SK-N-SH (cell line): ENCODE measurements at regions not wholly inside any gene's neighbourhood (a gene's known extent, or its start where the extent isn't known, plus 50 kb on each side); places are given as distances from the start of the nearest gene placed in this dataset.

Experiments
- CTCF ChIA-PET: fragments of 300-600, 350-600 bp; formaldehyde crosslinking; extraction: SDS; loops from one replicate; lab custom pipeline; 2021; lab: Yijun Ruan, JAX
- POLR2A ChIA-PET: fragments of 350-600 bp; sonication (Branson Sonifier 250); formaldehyde crosslinking; extraction: SDS; loops from one replicate; lab custom pipeline; 2020; ENCODE audit warnings: antibody characterized with exemption, inconsistent platforms; lab: Yijun Ruan, JAX
- DNase-seq: peaks from one replicate; pipeline ENCODE4 v3.0.0; 2012
- H2AFZ ChIP-seq: fragments of 200-600 bp; sonication (generic); 2 replicates; pipeline ENCODE4 v1.8.1; 2016; ENCODE audit warnings: antibody characterized with exemption, mild to moderate bottlenecking, low read depth
- H3F3A ChIP-seq: fragments of 200-600 bp; sonication (generic); replicated peaks from 2 replicates; pipeline ENCODE3; 2016; ENCODE audit warnings: antibody characterized with exemption, mild to moderate bottlenecking; ENCODE audit not compliant: insufficient read depth
- H3K27ac ChIP-seq, 2 experiments: fragments of 200-500 bp in 1 of 2; fragments of 200-600 bp in 1 of 2; sonication (Bioruptor generic) in 1 of 2; sonication (generic), shearing (Covaris generic) in 1 of 2; 2 replicates each; pipeline versions ENCODE4 v1.5.1 to v1.6.1; 2014 to 2016; ENCODE audit warnings: low read depth in 2 of 2, inconsistent platforms in 1 of 2, low read length in 1 of 2, mild to moderate bottlenecking in 1 of 2, mixed read lengths in 1 of 2
- H3K27me3 ChIP-seq: fragments of 200-600 bp; sonication (generic), shearing (Covaris generic); 2 replicates; pipeline ENCODE4 v1.6.1; 2016; ENCODE audit warnings: mixed run types; ENCODE audit not compliant: insufficient read depth
- H3K36me3 ChIP-seq, 2 experiments: fragments of 200-500 bp in 1 of 2; fragments of 200-600 bp in 1 of 2; sonication (Bioruptor generic) in 1 of 2; sonication (generic) in 1 of 2; replicated peaks in 1 of 2; 2 replicates each; pipeline versions ENCODE3 to v1.5.1; 2014 to 2016; ENCODE audit warnings: low read length in 1 of 2, mild to moderate bottlenecking in 1 of 2; ENCODE audit not compliant: insufficient read depth in 2 of 2, control insufficient read depth in 1 of 2
- H3K4me1 ChIP-seq, 2 experiments: fragments of 200-500 bp in 1 of 2; fragments of 200-600 bp in 1 of 2; sonication (Bioruptor generic) in 1 of 2; sonication (generic), shearing (Covaris generic) in 1 of 2; 2 replicates each; pipeline versions ENCODE4 v1.5.1 to v1.6.1; 2014 to 2016; ENCODE audit warnings: low read depth in 1 of 2, low read length in 1 of 2, mixed run types in 1 of 2; ENCODE audit not compliant: insufficient read depth in 2 of 2, control insufficient read depth in 1 of 2
- H3K4me2 ChIP-seq: fragments of 200-600 bp; sonication (generic), shearing (Covaris generic); 2 replicates; pipeline ENCODE4 v1.6.1; 2017; ENCODE audit warnings: mixed run types
- H3K4me3 ChIP-seq, 2 experiments: fragments of 200-500 bp in 1 of 2; fragments of 200-600 bp in 1 of 2; sonication (Bioruptor generic) in 1 of 2; sonication (generic), shearing (Covaris generic) in 1 of 2; 2 replicates each; pipeline versions ENCODE4 v1.5.1 to v1.8.1; 2014 to 2016; ENCODE audit warnings: low read depth in 2 of 2, inconsistent platforms in 1 of 2, low read length in 1 of 2, mild to moderate bottlenecking in 1 of 2, mixed read lengths in 1 of 2, moderate library complexity in 1 of 2
- H3K79me2 ChIP-seq: fragments of 200-600 bp; sonication (generic); 2 replicates; pipeline ENCODE4 v1.8.1; 2017; ENCODE audit warnings: mild to moderate bottlenecking; ENCODE audit not compliant: insufficient read depth
- H3K9ac ChIP-seq: fragments of 200-600 bp; sonication (generic); 2 replicates; pipeline ENCODE4 v1.6.1; 2017; ENCODE audit warnings: mixed run types
- H3K9me2 ChIP-seq: fragments of 200-600 bp; sonication (generic); 2 replicates; pipeline ENCODE4 v1.6.1; 2017; ENCODE audit warnings: mixed run types
- H3K9me3 ChIP-seq: fragments of 200-600 bp; sonication (generic); 2 replicates; pipeline ENCODE4 v1.6.1; 2017; ENCODE audit warnings: mixed run types, mild to moderate bottlenecking, moderate library complexity
- H4K20me1 ChIP-seq: fragments of 200-600 bp; sonication (generic); 2 replicates; pipeline ENCODE4 v1.6.1; 2017; ENCODE audit warnings: mild to moderate bottlenecking, mixed run types; ENCODE audit not compliant: insufficient read depth
- EP300 ChIP-seq, 2 experiments: IDR thresholded peaks; 2 replicates each; pipeline versions ENCODE4 v1.4.0 to v1.6.1; 2012; ENCODE audit warnings: borderline replicate concordance in 1 of 2, low read depth in 1 of 2, low read length in 1 of 2
- EZH2phosphoT487 ChIP-seq: fragments of 200-600 bp; sonication (generic); IDR thresholded peaks from 2 replicates; pipeline ENCODE4 v1.6.1; 2017; ENCODE audit warnings: low read depth, mixed run types, mild to moderate bottlenecking, antibody characterized with exemption, moderate library complexity, borderline replicate concordance
- FOXM1 ChIP-seq: IDR thresholded peaks from 2 replicates; pipeline ENCODE4 v1.4.0; 2012; ENCODE audit warnings: low read depth, mild to moderate bottlenecking
- JUND ChIP-seq: IDR thresholded peaks from 2 replicates; pipeline ENCODE4 v1.4.0; 2012
- MEF2A ChIP-seq: IDR thresholded peaks from 2 replicates; pipeline ENCODE4 v1.4.0; 2012; ENCODE audit warnings: low read depth, borderline replicate concordance
- MXI1 ChIP-seq: IDR thresholded peaks from 2 replicates; pipeline ENCODE4 v1.6.1; 2012; ENCODE audit warnings: mild to moderate bottlenecking, low read depth, low read length, improper control_type of control experiment
- NFIC ChIP-seq: IDR thresholded peaks from 2 replicates; pipeline ENCODE4 v1.4.0; 2012; ENCODE audit warnings: borderline replicate concordance
- NRF1 ChIP-seq: IDR thresholded peaks from 2 replicates; pipeline ENCODE4 v1.6.1; 2012; ENCODE audit warnings: low read depth, mild to moderate bottlenecking, low read length
- RAD21 ChIP-seq: IDR thresholded peaks from 2 replicates; pipeline ENCODE4 v1.6.1; 2012; ENCODE audit warnings: mild to moderate bottlenecking, low read length
- RFX5 ChIP-seq: IDR thresholded peaks from 2 replicates; pipeline ENCODE4 v1.6.1; 2012; ENCODE audit warnings: mild to moderate bottlenecking, improper control_type of control experiment, low read length
- RXRA ChIP-seq: IDR thresholded peaks from 2 replicates; pipeline ENCODE4 v1.4.0; 2012; ENCODE audit warnings: low read depth, mild to moderate bottlenecking, borderline replicate concordance
- YY1 ChIP-seq: IDR thresholded peaks from 2 replicates; pipeline ENCODE4 v1.4.0; 2012; ENCODE audit warnings: low read depth, mild to moderate bottlenecking
- WGBS: methylation state at CpG from one replicate; pipeline ENCODE4 v1.1.6; 2017; ENCODE audit warnings: low lambda C conversion rate; 5-methylcytosine and 5-hydroxymethylcytosine counted together
- TF ChIP-seq, protein P1 (sequence below): IDR thresholded peaks from 2 replicates; pipeline ENCODE4 v1.4.0; 2012; ENCODE audit warnings: low read depth
- TF ChIP-seq, protein P2 (sequence below): IDR thresholded peaks from 2 replicates; pipeline ENCODE4 v1.4.0; 2012; ENCODE audit warnings: low read depth, borderline replicate concordance
- TF ChIP-seq, protein P3 (sequence below): IDR thresholded peaks from 2 replicates; pipeline ENCODE4 v1.6.1; 2012; ENCODE audit warnings: mild to moderate bottlenecking, low read depth, low read length, moderate library complexity
- TF ChIP-seq, protein P4 (sequence below): fragments of 150-350 bp; IDR thresholded peaks from 2 replicates; pipeline ENCODE4 v1.6.1; 2017; ENCODE audit warnings: antibody characterized with exemption, low read length, low read depth, borderline replicate concordance
- TF ChIP-seq, protein P5 (sequence below): IDR thresholded peaks from 2 replicates; pipeline ENCODE4 v1.4.0; 2012; ENCODE audit warnings: low read depth, borderline replicate concordance
- TF ChIP-seq, protein P6 (sequence below): fragments of 200-600 bp; sonication (generic); IDR thresholded peaks from 2 replicates; pipeline ENCODE4 v1.6.1; 2017; ENCODE audit warnings: antibody characterized with exemption, mild to moderate bottlenecking, moderate library complexity

DNA sequence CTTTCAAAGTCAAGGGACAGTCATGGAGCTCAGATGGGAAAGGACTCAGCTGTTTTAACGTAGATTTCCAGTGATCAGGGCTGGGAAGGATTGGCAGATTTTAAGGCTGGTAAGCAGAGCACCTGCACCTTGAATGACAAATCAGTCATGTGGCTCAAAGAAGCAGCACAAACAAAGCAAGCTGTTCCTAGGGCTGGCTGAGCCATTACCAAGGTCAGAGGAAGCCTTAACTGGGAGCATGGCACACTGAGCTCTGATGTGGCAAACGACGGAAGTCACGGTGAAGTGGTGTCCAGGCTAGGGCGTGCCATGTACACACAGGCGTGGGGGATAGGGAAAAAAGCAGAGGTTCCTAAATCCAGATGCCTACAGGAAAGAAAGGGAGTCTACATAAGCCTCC lies 84.6 kb upstream of the PFN2 start:
- no peaks in the 10 kb centered on the region for H3K9me2 ChIP-seq
- H3K27ac ChIP-seq = no peak overlapping the region
- H3K27me3 ChIP-seq = no peaks in the 10 kb centered on the region
- H3K9me3 ChIP-seq = no peaks in the 10 kb centered on the region
- WGBS = 87% methylated on average over 6 of the region's 6 CpGs
- no peak overlapping the region for H3K4me2 ChIP-seq
- no peak overlapping the region for H3K4me3 ChIP-seq
- no peaks in the 10 kb centered on the region for H3K36me3 ChIP-seq
- ChIA-PET CTCF (no interaction called here), POLR2A (no interaction called here)
- TF ChIP-seq MEF2A (no peak), MXI1 (no peak), EZH2phosphoT487 (no peak), JUND (no peak), NFIC (no peak), EP300 (IDR thresholded peaks at IDR 0.05; ENCODE audit: borderline replicate concordance in 1 of 2, low read depth in 1 of 2, low read length in 1 of 2) (no peak), FOXM1 (no peak), YY1 (no peak), RAD21 (no peak), RXRA (no peak), NRF1 (no peak), RFX5 (no peak)
- TF ChIP-seq, protein P1, sequence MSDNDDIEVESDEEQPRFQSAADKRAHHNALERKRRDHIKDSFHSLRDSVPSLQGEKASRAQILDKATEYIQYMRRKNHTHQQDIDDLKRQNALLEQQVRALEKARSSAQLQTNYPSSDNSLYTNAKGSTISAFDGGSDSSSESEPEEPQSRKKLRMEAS = no peak
- TF ChIP-seq, protein P2, sequence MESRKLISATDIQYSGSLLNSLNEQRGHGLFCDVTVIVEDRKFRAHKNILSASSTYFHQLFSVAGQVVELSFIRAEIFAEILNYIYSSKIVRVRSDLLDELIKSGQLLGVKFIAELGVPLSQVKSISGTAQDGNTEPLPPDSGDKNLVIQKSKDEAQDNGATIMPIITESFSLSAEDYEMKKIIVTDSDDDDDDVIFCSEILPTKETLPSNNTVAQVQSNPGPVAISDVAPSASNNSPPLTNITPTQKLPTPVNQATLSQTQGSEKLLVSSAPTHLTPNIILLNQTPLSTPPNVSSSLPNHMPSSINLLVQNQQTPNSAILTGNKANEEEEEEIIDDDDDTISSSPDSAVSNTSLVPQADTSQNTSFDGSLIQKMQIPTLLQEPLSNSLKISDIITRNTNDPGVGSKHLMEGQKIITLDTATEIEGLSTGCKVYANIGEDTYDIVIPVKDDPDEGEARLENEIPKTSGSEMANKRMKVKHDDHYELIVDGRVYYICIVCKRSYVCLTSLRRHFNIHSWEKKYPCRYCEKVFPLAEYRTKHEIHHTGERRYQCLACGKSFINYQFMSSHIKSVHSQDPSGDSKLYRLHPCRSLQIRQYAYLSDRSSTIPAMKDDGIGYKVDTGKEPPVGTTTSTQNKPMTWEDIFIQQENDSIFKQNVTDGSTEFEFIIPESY = no peak
- TF ChIP-seq, protein P3, sequence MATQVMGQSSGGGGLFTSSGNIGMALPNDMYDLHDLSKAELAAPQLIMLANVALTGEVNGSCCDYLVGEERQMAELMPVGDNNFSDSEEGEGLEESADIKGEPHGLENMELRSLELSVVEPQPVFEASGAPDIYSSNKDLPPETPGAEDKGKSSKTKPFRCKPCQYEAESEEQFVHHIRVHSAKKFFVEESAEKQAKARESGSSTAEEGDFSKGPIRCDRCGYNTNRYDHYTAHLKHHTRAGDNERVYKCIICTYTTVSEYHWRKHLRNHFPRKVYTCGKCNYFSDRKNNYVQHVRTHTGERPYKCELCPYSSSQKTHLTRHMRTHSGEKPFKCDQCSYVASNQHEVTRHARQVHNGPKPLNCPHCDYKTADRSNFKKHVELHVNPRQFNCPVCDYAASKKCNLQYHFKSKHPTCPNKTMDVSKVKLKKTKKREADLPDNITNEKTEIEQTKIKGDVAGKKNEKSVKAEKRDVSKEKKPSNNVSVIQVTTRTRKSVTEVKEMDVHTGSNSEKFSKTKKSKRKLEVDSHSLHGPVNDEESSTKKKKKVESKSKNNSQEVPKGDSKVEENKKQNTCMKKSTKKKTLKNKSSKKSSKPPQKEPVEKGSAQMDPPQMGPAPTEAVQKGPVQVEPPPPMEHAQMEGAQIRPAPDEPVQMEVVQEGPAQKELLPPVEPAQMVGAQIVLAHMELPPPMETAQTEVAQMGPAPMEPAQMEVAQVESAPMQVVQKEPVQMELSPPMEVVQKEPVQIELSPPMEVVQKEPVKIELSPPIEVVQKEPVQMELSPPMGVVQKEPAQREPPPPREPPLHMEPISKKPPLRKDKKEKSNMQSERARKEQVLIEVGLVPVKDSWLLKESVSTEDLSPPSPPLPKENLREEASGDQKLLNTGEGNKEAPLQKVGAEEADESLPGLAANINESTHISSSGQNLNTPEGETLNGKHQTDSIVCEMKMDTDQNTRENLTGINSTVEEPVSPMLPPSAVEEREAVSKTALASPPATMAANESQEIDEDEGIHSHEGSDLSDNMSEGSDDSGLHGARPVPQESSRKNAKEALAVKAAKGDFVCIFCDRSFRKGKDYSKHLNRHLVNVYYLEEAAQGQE = no peak
- TF ChIP-seq, protein P4, sequence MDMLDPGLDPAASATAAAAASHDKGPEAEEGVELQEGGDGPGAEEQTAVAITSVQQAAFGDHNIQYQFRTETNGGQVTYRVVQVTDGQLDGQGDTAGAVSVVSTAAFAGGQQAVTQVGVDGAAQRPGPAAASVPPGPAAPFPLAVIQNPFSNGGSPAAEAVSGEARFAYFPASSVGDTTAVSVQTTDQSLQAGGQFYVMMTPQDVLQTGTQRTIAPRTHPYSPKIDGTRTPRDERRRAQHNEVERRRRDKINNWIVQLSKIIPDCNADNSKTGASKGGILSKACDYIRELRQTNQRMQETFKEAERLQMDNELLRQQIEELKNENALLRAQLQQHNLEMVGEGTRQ = no peak
- TF ChIP-seq, protein P5, sequence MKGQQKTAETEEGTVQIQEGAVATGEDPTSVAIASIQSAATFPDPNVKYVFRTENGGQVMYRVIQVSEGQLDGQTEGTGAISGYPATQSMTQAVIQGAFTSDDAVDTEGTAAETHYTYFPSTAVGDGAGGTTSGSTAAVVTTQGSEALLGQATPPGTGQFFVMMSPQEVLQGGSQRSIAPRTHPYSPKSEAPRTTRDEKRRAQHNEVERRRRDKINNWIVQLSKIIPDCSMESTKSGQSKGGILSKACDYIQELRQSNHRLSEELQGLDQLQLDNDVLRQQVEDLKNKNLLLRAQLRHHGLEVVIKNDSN = no peak
- TF ChIP-seq, protein P6, sequence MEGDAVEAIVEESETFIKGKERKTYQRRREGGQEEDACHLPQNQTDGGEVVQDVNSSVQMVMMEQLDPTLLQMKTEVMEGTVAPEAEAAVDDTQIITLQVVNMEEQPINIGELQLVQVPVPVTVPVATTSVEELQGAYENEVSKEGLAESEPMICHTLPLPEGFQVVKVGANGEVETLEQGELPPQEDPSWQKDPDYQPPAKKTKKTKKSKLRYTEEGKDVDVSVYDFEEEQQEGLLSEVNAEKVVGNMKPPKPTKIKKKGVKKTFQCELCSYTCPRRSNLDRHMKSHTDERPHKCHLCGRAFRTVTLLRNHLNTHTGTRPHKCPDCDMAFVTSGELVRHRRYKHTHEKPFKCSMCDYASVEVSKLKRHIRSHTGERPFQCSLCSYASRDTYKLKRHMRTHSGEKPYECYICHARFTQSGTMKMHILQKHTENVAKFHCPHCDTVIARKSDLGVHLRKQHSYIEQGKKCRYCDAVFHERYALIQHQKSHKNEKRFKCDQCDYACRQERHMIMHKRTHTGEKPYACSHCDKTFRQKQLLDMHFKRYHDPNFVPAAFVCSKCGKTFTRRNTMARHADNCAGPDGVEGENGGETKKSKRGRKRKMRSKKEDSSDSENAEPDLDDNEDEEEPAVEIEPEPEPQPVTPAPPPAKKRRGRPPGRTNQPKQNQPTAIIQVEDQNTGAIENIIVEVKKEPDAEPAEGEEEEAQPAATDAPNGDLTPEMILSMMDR = no peak
- H2AFZ ChIP-seq = no peak overlapping the region
- H3K4me1 ChIP-seq = no peaks in the 10 kb centered on the region
- DNase-seq = no peak
- no peaks in the 10 kb centered on the region for H3F3A ChIP-seq
- no peaks in the 10 kb centered on the region for H4K20me1 ChIP-seq
- no peak overlapping the region for H3K9ac ChIP-seq
- no peaks in the 10 kb centered on the region for H3K79me2 ChIP-seq
